NB4 (cell line): ENCODE measurements at regions not wholly inside any gene's neighbourhood (a gene's known extent, or its start where the extent isn't known, plus 50 kb on each side); places are given as distances from the start of the nearest gene placed in this dataset.

Experiments used
- POLR2A ChIP-seq: IDR thresholded peaks from 2 replicates; pipeline ENCODE4 v1.6.1; 2011; ENCODE audit warnings: mild to moderate bottlenecking; ENCODE audit not compliant: insufficient read length; ENCODE audit errors: extremely low read depth
- TF ChIP-seq, protein P1 (sequence below): IDR thresholded peaks from 2 replicates; pipeline ENCODE4 v1.6.1; 2011; ENCODE audit warnings: low read depth, low read length

DNA sequence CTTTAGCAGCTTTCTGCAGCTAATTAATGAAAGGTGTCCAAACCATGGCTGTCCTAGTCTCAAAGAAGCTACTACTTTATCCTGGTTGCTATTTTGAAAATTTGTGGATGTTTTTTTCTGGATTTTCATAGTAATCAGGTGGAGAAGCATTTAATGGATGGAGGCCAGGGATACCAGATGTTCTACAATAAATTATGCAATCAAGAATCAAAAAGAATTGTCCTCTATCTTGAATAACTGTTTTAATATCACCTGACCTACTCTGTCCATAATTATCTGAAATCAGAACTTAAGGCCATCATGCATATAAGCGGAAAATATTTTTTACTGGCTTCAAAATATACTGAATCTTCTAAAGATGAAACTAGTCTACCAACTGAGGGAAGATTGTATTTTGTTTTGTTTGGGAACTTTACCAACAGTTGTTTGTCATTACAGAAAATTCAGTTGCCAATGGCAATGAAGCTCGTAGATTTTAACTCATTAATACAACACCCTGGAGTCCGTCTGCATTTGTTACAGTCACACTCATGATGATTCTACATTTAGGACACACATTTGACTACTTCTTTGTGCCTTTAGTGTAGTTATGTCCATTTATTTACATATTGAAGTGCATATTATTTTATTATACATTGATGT, 762.3 kb upstream of the GRM7 start:
- TF ChIP-seq, protein P1, sequence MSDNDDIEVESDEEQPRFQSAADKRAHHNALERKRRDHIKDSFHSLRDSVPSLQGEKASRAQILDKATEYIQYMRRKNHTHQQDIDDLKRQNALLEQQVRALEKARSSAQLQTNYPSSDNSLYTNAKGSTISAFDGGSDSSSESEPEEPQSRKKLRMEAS, result no peak
- TF ChIP-seq POLR2A, result no peak
